Prostate gland (tissue), 2 donors: ENCODE measurements at regions not wholly inside any gene's neighbourhood (a gene's known extent, or its start where the extent isn't known, plus 50 kb on each side); places are given as distances from the start of the nearest gene placed in this dataset.
"Not testable (repeated sequence)": the region's sequence is repeated elsewhere in the genome, so short reads cannot be mapped to it uniquely, and the experiment has no call there.

ENCODE experiments used
- DNase-seq: peaks from one replicate; pipeline ENCODE4 v3.0.0-alpha.2; 2019; ENCODE audit warnings: low spot score
- H3K27ac ChIP-seq, 2 donors: fragments of 200-600 bp; sonication (generic); 2 replicates each; pipeline ENCODE4 v1.5.1; 2017 to 2019
- H3K27me3 ChIP-seq: fragments of 200-600 bp; sonication (generic); replicated peaks from 2 replicates; pipeline ENCODE4 v1.5.1; 2019; ENCODE audit not compliant: insufficient read depth
- H3K36me3 ChIP-seq, 2 donors: fragments of 200-600 bp; sonication (generic); 1 replicate in 1 of 2; 2 replicates in 1 of 2; pipeline versions ENCODE4 v1.5.1 to v1.8.1; 2017 to 2019
- H3K4me1 ChIP-seq: fragments of 200-600 bp; sonication (generic); replicated peaks from 2 replicates; pipeline ENCODE4 v1.5.1; 2019
- H3K4me3 ChIP-seq, 2 donors: fragments of 200-600 bp; sonication (generic); 2 replicates each; pipeline ENCODE4 v1.5.1; 2017 to 2019
- H3K9me3 ChIP-seq: fragments of 200-600 bp; sonication (generic); 2 replicates; pipeline ENCODE4 v1.5.1; 2017
- CTCF ChIP-seq, 4 experiments: fragments of 200-600 bp in 2 of 4; fragments of 450-650 bp in 2 of 4; sonication (generic) in 2 of 4; IDR thresholded peaks; 1 replicate in 3 of 4; 2 replicates in 1 of 4; pipeline ENCODE4 v1.5.1; 2016 to 2019; ENCODE audit warnings: antibody characterized with exemption in 4 of 4, mild to moderate bottlenecking in 2 of 4, moderate library complexity in 2 of 4
- POLR2A ChIP-seq: fragments of 450-650 bp; IDR thresholded peaks from one replicate; pipeline ENCODE4 v1.6.1; 2016; ENCODE audit warnings: antibody characterized with exemption, mild to moderate bottlenecking
- POLR2AphosphoS5 ChIP-seq: sonication (generic); formaldehyde crosslinking; IDR thresholded peaks from one replicate; pipeline ENCODE4 v1.6.1; 2017; ENCODE audit warnings: antibody characterized with exemption
- WGBS: methylation state at CpG from one replicate; pipeline ENCODE4 v1.1.5; 2018; 5-methylcytosine and 5-hydroxymethylcytosine counted together
- intact Hi-C: fragments of 100-400 bp; cut with DNase I; formaldehyde crosslinking; loops from one replicate; pipeline ENCODE4 v1.14.2; 2022

GRCh38 chr9:103225702-103226646 is 230.8 kb downstream of the CYLC2 start:
- Histone ChIP-seq H3K36me3 (no peaks in the 10 kb centered on the region), H3K27ac (no peak overlapping the region), H3K27me3 (no peaks in the 10 kb centered on the region), H3K4me3 (no peak overlapping the region), H3K4me1 (no peaks in the 10 kb centered on the region), H3K9me3 (no peaks in the 10 kb centered on the region)
- intact Hi-C loops, result no loop called here
- no peak for TF ChIP-seq POLR2A
- TF ChIP-seq CTCF (IDR thresholded peaks at IDR 0.05), result no peak
- TF ChIP-seq POLR2AphosphoS5, result no peak
- WGBS, result 69% methylated on average over 4 of the region's 4 CpGs
- no peak for DNase-seq

GRCh38 chr9:103226647-103227013 is 231.5 kb downstream of the CYLC2 start:
- Histone ChIP-seq H3K27ac (no peak overlapping the region), H3K4me3 (no peak overlapping the region), H3K9me3 (no peaks in the 10 kb centered on the region), H3K27me3 (no peaks in the 10 kb centered on the region), H3K4me1 (no peaks in the 10 kb centered on the region), H3K36me3 (no peaks in the 10 kb centered on the region)
- intact Hi-C loops, result no loop called here
- DNase-seq, result no peak
- 88% methylated on average over 1 of the region's 1 CpG for WGBS
- TF ChIP-seq POLR2A (no peak), POLR2AphosphoS5 (no peak), CTCF (IDR thresholded peaks at IDR 0.05) (no peak)

GRCh38 chr9:103237571-103238109 is 242.5 kb downstream of the CYLC2 start:
- H3K27me3 ChIP-seq, H3K4me1 ChIP-seq, intact Hi-C loops, H3K9me3 ChIP-seq, H3K36me3 ChIP-seq, H3K4me3 ChIP-seq, DNase-seq, H3K27ac ChIP-seq: not testable (repeated sequence)
- 81% methylated on average over 24 of the region's 24 CpGs for WGBS

GRCh38 chr9:103242025-103242424 is 246.9 kb downstream of the CYLC2 start:
- intact Hi-C loops, result no loop called here
- TF ChIP-seq POLR2AphosphoS5, result no peak
- TF ChIP-seq CTCF (IDR thresholded peaks at IDR 0.05), result no peak
- no peak for TF ChIP-seq POLR2A
- H3K4me1 ChIP-seq, result no peaks in the 10 kb centered on the region
- H3K9me3 ChIP-seq, result no peaks in the 10 kb centered on the region
- no peak overlapping the region for H3K27ac ChIP-seq
- no peaks in the 10 kb centered on the region for H3K36me3 ChIP-seq
- 38% methylated on average over 1 of the region's 1 CpG for WGBS
- H3K27me3 ChIP-seq, result no peaks in the 10 kb centered on the region
- DNase-seq, result no peak
- H3K4me3 ChIP-seq, result no peak overlapping the region

- H3K36me3 ChIP-seq, result no peaks in the 10 kb centered on the region
- DNase-seq, result no peak
- no peaks in the 10 kb centered on the region for H3K4me1 ChIP-seq
- no peaks in the 10 kb centered on the region for H3K9me3 ChIP-seq
- no peaks in the 10 kb centered on the region for H3K27me3 ChIP-seq
- H3K4me3 ChIP-seq, result no peak overlapping the region
- TF ChIP-seq CTCF (IDR thresholded peaks at IDR 0.05), result no peak
- TF ChIP-seq POLR2A, result no peak
- TF ChIP-seq POLR2AphosphoS5, result no peak
- 92% methylated on average over 2 of the region's 2 CpGs for WGBS
- H3K27ac ChIP-seq, result no peak overlapping the region
- intact Hi-C loops, result no loop called here
Measured at GRCh38 chr9:103242486-103242885, 247.4 kb downstream of the CYLC2 start.
